Peyer's patch (tissue), 4 donors: ENCODE measurements at regions not wholly inside any gene's neighbourhood (a gene's known extent, or its start where the extent isn't known, plus 50 kb on each side); places are given as distances from the start of the nearest gene placed in this dataset.

Experiments used
- DNase-seq, 3 donors: peaks; one replicate each; pipeline ENCODE4 v3.0.0-alpha.2; 2017 to 2019
- H3K27ac ChIP-seq, 4 donors: fragments of 200-600 bp; sonication (generic); one replicate each; pipeline ENCODE4 v1.5.1; 2016 to 2019
- H3K27me3 ChIP-seq, 2 donors: fragments of 200-600 bp; sonication (generic); one replicate each; pipeline ENCODE4 v1.5.1; 2019
- H3K36me3 ChIP-seq, 3 donors: fragments of 200-600 bp; sonication (generic); one replicate each; pipeline ENCODE4 v1.5.1; 2016 to 2019
- H3K4me1 ChIP-seq, 4 donors: fragments of 200-600 bp; sonication (generic); one replicate each; pipeline ENCODE4 v1.5.1; 2016 to 2019
- H3K4me3 ChIP-seq, 4 donors: fragments of 200-600 bp; sonication (generic); 1 replicate in 3 of 4; 2 replicates in 1 of 4; pipeline ENCODE4 v1.5.1; 2016 to 2019; ENCODE audit warnings: mild to moderate bottlenecking in 1 of 4
- H3K9me3 ChIP-seq, 4 donors: fragments of 200-600 bp; sonication (generic); one replicate each; pipeline ENCODE4 v1.5.1; 2016 to 2019; ENCODE audit warnings: mild to moderate bottlenecking in 1 of 4
- CTCF ChIP-seq, 6 experiments: fragments of 450-650 bp in 4 of 6; fragments of 200-600 bp in 2 of 6; sonication (generic) in 1 of 6; IDR thresholded peaks; one replicate each; pipeline ENCODE4 v1.5.1; 2017 to 2019; ENCODE audit warnings: antibody characterized with exemption in 6 of 6, mild to moderate bottlenecking in 3 of 6, moderate library complexity in 1 of 6
- POLR2A ChIP-seq, 2 donors: fragments of 450-650 bp; IDR thresholded peaks; one replicate each; pipeline ENCODE4 v1.5.1; 2017; ENCODE audit warnings: antibody characterized with exemption in 2 of 2, mild to moderate bottlenecking in 2 of 2, moderate library complexity in 2 of 2

- Histone ChIP-seq H3K9me3 (no peaks in the 10 kb centered on the region), H3K4me3 (no peak overlapping the region)
- no peak for DNase-seq
Observed at GRCh38 chr9:86690034-86690433, 257.3 kb downstream of the GAS1 start.

GRCh38 chr9:86687788-86688187 is 259.5 kb downstream of the GAS1 start:
- Histone ChIP-seq H3K36me3 (no peaks in the 10 kb centered on the region), H3K4me3 (no peak overlapping the region), H3K4me1 (no peaks in the 10 kb centered on the region), H3K27ac (no peak overlapping the region), H3K9me3 (no peaks in the 10 kb centered on the region), H3K27me3 (no peaks in the 10 kb centered on the region)
- DNase-seq, result no peak
- no peak for TF ChIP-seq POLR2A (IDR thresholded peaks at IDR 0.05)
- no peak for TF ChIP-seq CTCF (IDR thresholded peaks at IDR 0.05)

More at GRCh38 chr9:86690034-86690433, 257.3 kb downstream of the GAS1 start:
- Histone ChIP-seq H3K36me3 (no peaks in the 10 kb centered on the region), H3K4me1 (no peaks in the 10 kb centered on the region), H3K27ac (no peak overlapping the region), H3K27me3 (no peaks in the 10 kb centered on the region)
- TF ChIP-seq POLR2A (IDR thresholded peaks at IDR 0.05) (no peak), CTCF (IDR thresholded peaks at IDR 0.05) (no peak)

- no peak for DNase-seq
- Histone ChIP-seq H3K4me3 (no peak overlapping the region), H3K27me3 (no peaks in the 10 kb centered on the region), H3K4me1 (no peaks in the 10 kb centered on the region), H3K27ac (no peak overlapping the region), H3K36me3 (no peaks in the 10 kb centered on the region), H3K9me3 (no peaks in the 10 kb centered on the region)
- TF ChIP-seq CTCF (IDR thresholded peaks at IDR 0.05) (no peak), POLR2A (IDR thresholded peaks at IDR 0.05) (no peak)
Observed at GRCh38 chr9:86685556-86685955, 261.8 kb downstream of the GAS1 start.

- DNase-seq, result no peak
- H3K36me3 ChIP-seq, result no peaks in the 10 kb centered on the region
- no peak for TF ChIP-seq CTCF (IDR thresholded peaks at IDR 0.05)
- TF ChIP-seq POLR2A (IDR thresholded peaks at IDR 0.05), result no peak
- no peaks in the 10 kb centered on the region for H3K27me3 ChIP-seq
- H3K4me3 ChIP-seq, result no peak overlapping the region
- H3K27ac ChIP-seq, result no peak overlapping the region
- H3K9me3 ChIP-seq, result no peaks in the 10 kb centered on the region
- no peaks in the 10 kb centered on the region for H3K4me1 ChIP-seq
Observed at GRCh38 chr9:86684148-86684547, 263.2 kb downstream of the GAS1 start.

- H3K36me3 ChIP-seq, result no peaks in the 10 kb centered on the region
- H3K4me3 ChIP-seq, result no peak overlapping the region
- no peaks in the 10 kb centered on the region for H3K9me3 ChIP-seq
- H3K27me3 ChIP-seq, result no peaks in the 10 kb centered on the region
- no peaks in the 10 kb centered on the region for H3K4me1 ChIP-seq
- DNase-seq, result no peak
- H3K27ac ChIP-seq, result no peak overlapping the region
- TF ChIP-seq CTCF (IDR thresholded peaks at IDR 0.05) (no peak), POLR2A (IDR thresholded peaks at IDR 0.05) (no peak)
Observed at GRCh38 chr9:86682240-86682639, 265.1 kb downstream of the GAS1 start.

GRCh38 chr9:86679909-86680308 is 267.4 kb downstream of the GAS1 start:
- TF ChIP-seq CTCF (IDR thresholded peaks at IDR 0.05) (no peak), POLR2A (IDR thresholded peaks at IDR 0.05) (no peak)
- Histone ChIP-seq H3K36me3 (no peaks in the 10 kb centered on the region), H3K4me1 (no peaks in the 10 kb centered on the region), H3K27me3 (no peaks in the 10 kb centered on the region), H3K27ac (no peak overlapping the region), H3K4me3 (no peak overlapping the region), H3K9me3 (no peaks in the 10 kb centered on the region)
- DNase-seq, result no peak
